ENCODE measurements at regions not wholly inside any gene's neighbourhood (a gene's known extent, or its start where the extent isn't known, plus 50 kb on each side); places are given as distances from the start of the nearest gene placed in this dataset.

- TF ChIP-seq CTCF (IDR thresholded peaks at IDR 0.05): no peak
- ATAC-seq: no peak
- Histone ChIP-seq H3K9me3 (no peaks in the 10 kb centered on the region), H3K36me3 (ENCODE audit: low read depth) (no peaks in the 10 kb centered on the region), H3K4me1 (ENCODE audit: low read depth) (no peaks in the 10 kb centered on the region), H3K4me3 (no peak overlapping the region)
- no peak for DNase-seq
- intact Hi-C loops (cut with DNase I, micrococcal nuclease): no loop called here
Measured at GRCh38 chr12:58452546-58452945, 467.8 kb downstream of the LRIG3 start.

DNA sequence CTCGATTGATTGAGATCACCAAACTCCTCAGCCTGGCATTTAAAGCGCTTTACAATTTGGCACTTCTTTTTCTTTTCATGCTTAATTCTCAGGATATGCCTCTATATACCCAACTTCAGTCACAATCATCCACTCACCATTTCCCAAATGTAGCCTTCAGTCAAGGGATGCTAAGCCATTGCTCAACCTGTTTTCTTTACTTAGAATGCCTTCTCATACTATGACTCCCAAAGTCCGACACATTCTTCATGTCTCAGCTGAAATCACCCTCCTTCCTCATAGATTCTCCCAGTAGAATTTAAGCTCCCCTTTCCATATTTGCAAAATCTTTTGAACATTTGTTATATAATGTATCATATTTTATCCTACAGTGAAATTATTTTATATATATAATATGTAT is 467.0 kb downstream of the LRIG3 start:
- ATAC-seq (no peak), DNase-seq (no peak)
- Histone ChIP-seq H3K4me1 (ENCODE audit: low read depth) (no peaks in the 10 kb centered on the region), H3K4me3 (no peak overlapping the region), H3K36me3 (ENCODE audit: low read depth) (no peaks in the 10 kb centered on the region), H3K9me3 (no peaks in the 10 kb centered on the region)
- no peak for TF ChIP-seq CTCF (IDR thresholded peaks at IDR 0.05)
- intact Hi-C loops (cut with DNase I, micrococcal nuclease): no loop called here

DNA sequence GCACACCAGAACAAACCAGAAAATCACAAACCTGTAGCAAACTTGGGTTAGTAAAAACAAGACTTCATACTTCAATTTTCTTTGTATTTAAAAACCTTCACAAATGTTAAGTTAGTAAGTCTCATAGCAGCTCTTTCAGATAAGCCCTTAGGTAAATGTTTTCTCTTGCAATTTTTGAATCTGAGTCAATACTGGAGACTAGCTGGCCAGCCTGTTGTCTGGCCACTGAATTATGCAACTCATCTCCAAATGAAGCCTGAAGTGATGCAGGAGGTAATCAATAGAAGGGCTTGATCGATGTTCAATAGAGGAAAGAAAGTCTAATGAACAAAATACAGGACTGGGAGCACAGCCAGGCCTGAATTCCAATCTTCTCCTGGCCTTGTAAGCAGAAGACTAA is 465.2 kb downstream of the LRIG3 start:
- TF ChIP-seq CTCF (IDR thresholded peaks at IDR 0.05): no peak
- Histone ChIP-seq H3K4me1 (ENCODE audit: low read depth) (no peaks in the 10 kb centered on the region), H3K4me3 (no peak overlapping the region), H3K36me3 (ENCODE audit: low read depth) (no peaks in the 10 kb centered on the region), H3K9me3 (no peaks in the 10 kb centered on the region)
- DNase-seq (no peak), ATAC-seq (no peak)
- intact Hi-C loops (cut with DNase I, micrococcal nuclease): no loop called here

- intact Hi-C loops (cut with DNase I, micrococcal nuclease): no loop called here
- Histone ChIP-seq H3K4me1 (ENCODE audit: low read depth) (no peaks in the 10 kb centered on the region), H3K4me3 (no peak overlapping the region), H3K9me3 (no peaks in the 10 kb centered on the region), H3K36me3 (ENCODE audit: low read depth) (no peaks in the 10 kb centered on the region)
- DNase-seq (no peak), ATAC-seq (no peak)
- TF ChIP-seq CTCF (IDR thresholded peaks at IDR 0.05): no peak
Measured at GRCh38 chr12:58458102-58458501, 462.2 kb downstream of the LRIG3 start.

DNA sequence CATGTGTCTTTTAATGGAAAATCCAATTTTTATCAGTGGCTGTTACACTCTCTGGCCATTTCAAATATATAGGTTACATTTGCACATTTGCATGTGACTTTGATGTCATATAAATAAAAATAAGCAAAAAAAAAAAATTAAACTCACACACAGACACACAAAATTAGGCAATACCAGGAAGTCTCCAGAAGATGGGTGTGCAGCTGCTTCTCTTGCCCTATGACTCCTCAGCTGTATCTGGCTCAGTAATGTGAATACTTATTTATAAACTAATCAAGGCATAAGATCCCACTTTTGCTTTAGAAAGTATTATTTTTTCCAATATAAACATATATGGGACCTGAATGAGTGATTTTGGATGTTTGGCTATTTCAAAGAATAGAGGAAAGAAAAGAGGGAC is 461.1 kb downstream of the LRIG3 start:
- H3K4me3 ChIP-seq: no peak overlapping the region
- ATAC-seq: no peak
- H3K9me3 ChIP-seq: no peaks in the 10 kb centered on the region
- no peaks in the 10 kb centered on the region for H3K4me1 ChIP-seq (ENCODE audit: low read depth)
- H3K36me3 ChIP-seq (ENCODE audit: low read depth): no peaks in the 10 kb centered on the region
- TF ChIP-seq CTCF (IDR thresholded peaks at IDR 0.05): no peak
- intact Hi-C loops (cut with DNase I, micrococcal nuclease): no loop called here
- no peak for DNase-seq

DNA sequence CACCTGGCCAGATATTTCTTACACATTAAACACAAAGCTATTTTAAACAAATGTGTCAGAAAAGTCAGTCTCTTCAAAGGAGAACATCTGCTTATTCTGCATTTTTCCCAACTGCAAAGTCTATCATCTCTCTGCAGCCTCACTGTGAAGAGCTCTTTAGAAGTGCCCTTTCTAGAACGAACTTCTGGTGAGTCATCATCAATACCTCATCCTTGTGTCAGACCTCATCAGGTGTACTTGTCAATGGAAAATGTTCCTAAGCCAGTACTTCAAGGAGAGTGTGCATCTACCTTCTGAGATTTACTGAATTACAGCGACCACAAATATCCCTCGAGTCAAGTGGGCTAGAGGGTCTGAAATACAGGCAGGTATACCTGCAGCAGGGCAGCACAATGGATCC is 457.3 kb downstream of the LRIG3 start:
- no peak for ATAC-seq
- no peaks in the 10 kb centered on the region for H3K36me3 ChIP-seq (ENCODE audit: low read depth)
- H3K4me3 ChIP-seq: no peak overlapping the region
- no peak for TF ChIP-seq CTCF (IDR thresholded peaks at IDR 0.05)
- intact Hi-C loops (cut with DNase I, micrococcal nuclease): no loop called here
- H3K4me1 ChIP-seq (ENCODE audit: low read depth): no peaks in the 10 kb centered on the region
- peaks cover 2% of the 10 kb centered on the region for H3K9me3 ChIP-seq
- DNase-seq: no peak
